Activated CD8-positive, alpha-beta memory T cell treated with anti-CD3 and anti-CD28 coated beads for 36 hours (primary cell): ENCODE measurements at regions not wholly inside any gene's neighbourhood (a gene's known extent, or its start where the extent isn't known, plus 50 kb on each side); places are given as distances from the start of the nearest gene placed in this dataset.
"Not testable (repeated sequence)": the region's sequence is repeated elsewhere in the genome, so short reads cannot be mapped to it uniquely, and the experiment has no call there.

Experiments used
- CTCF ChIA-PET: fragments of 350-600 bp; sonication (Branson Sonifier 250); formaldehyde crosslinking; loops from one replicate; lab custom pipeline; 2021; ENCODE audit warnings: antibody characterized with exemption; lab: Charles Lee
- POLR2A ChIA-PET: fragments of 350-600 bp; sonication (Branson Sonifier 250); formaldehyde crosslinking; loops from one replicate; lab custom pipeline; 2021; ENCODE audit warnings: antibody characterized with exemption; lab: Charles Lee

- CTCF ChIA-PET, result no interaction called here
- POLR2A ChIA-PET, result no interaction called here
These were observed 124.7 kb upstream of the ZNF516 start for GRCh38 chr18:76619621-76620315.

DNA sequence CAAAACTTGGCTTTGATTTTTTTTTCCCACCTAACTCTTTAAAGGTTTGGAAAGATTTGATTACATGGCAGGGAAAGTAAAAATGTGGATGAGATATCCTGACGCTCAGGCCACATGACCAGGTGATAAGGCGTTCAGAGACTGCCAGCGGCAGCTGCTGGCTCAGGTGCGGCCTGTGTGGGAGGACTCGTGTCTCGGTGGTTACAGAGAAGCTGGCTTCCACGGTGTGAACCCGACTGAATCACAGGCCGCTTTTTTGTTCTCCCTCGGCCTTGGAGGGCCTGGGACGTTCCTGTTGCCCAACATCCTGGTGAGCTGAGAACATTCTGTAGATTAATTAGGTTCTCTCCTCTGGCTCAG, 124.2 kb upstream of the ZNF516 start:
- ChIA-PET CTCF (no interaction called here), POLR2A (no interaction called here)

GRCh38 chr18:76618721-76619120, 123.7 kb upstream of the ZNF516 start:
- CTCF ChIA-PET, result no interaction called here
- POLR2A ChIA-PET, result no interaction called here

DNA sequence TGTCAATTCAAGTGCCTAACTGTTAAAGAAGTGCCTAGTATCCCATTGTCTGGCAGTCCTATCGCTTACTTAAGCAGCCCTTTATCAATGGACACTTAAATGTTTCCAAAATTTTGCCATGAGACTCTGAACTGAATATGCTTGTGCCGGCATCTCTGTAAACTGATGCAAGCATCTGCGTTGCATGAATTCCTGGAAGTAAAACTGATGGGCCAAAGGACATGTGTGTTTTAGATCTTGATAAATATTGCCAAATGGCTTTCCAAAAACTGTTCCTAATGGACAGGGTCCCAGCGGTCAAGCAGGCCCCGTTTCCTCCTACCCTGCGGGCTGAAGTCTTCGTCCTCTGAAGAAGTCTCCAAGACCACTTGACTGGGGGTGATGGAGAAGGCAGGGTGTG, 121.3 kb upstream of the ZNF516 start:
- ChIA-PET CTCF (no interaction called here), POLR2A (no interaction called here)

DNA sequence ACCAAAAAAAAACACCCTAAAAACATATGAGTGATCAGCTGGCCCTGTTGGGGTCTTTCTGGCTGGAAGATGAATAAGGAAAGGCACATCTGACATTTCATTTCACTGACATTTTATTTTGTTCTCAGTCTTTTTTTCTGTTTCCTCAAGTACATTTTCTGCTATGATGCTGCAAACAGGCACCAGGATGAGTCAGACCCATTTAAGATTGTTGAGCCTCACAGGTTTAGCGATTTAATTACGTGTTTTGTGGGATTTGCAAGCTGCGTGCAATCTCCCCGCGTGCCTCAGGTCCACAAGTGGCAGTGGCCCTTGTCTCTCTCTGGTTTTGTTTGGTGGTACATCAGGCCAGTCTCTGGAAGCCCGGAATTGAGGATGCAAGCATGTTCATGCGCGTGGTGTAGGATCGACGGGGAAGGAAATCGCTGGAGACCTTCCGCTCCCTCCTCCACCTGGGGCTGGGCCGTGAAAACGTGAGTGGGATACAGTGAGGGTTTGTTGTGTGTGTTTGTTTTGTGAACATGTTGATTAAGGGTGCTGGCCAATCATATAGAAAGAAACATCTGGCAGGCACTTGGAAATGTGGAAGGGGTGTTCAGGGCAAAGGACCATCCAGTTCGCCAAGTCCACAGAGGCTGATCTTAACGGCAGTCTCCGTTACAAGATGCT, 120.2 kb upstream of the ZNF516 start:
- CTCF ChIA-PET, result no interaction called here

DNA sequence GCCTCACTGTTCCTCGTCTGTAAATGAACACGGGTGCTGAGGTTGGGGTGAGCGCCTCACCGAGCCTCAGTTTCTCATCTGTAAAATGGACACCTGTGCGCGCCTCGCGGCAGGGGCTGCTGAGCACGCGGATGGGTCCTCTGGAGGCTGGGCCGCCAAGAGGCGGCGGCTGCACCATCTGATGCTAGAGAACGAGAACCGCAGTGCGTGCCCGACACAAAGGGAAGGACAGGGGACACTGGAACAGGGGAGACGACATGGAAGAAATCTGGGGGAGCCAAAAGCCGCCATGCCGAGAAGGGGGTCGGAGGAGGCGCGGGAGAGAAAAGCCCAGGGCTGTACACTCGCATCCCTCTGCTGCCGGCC, 118.7 kb upstream of the ZNF516 start:
- CTCF ChIA-PET, result no interaction called here
- POLR2A ChIA-PET, result no interaction called here

More for the DNA sequence above, 120.2 kb upstream of the ZNF516 start:
- POLR2A ChIA-PET, result no interaction called here

DNA sequence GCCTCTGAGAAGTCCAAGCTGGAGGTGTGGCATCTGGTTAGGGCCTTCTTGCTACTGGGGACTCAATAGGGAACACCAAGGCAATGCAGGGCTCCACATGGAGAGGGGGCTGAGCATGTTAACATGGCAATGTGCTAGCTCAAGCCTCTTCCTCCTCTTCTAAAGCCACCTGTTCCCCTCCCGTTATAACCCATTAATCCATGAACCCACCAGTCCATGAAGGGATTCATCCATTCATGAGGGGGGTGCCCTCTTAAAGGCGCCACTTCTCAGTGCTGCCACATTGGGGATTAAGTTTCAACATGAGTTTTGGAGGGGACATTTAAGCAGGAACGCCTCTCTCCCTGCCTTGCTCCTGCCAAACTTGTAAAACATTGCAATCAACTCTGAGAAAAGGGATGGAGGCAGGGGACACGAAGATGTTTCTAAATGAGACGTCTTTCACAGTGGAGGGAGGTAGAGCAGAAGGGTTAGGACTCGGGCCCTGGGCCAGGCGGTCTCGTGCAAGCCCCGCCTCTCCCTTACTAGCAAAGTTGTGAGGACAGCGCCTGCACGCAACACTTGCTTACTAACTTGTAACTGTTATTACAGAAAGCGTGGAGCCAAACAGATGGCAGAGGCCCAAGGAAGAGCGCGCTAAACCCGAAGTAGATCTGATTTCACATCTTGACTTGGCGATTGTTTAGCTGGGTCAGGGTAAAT, 118.2 kb upstream of the ZNF516 start:
- POLR2A ChIA-PET, result no interaction called here

DNA sequence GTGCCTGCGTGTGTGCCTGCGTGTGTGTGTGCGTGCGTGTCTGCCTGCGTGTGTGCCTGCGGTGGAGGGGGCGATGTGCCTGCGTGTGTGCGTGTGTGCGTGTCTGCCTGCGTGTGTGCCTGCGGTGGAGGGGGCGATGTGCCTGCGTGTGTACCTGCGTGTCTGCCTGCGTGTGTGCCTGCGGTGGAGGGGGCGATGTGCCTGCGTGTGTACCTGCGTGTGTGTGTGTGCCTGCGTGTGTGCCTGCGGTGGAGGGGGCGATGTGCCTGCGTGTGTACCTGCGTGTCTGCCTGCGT, 116.7 kb upstream of the ZNF516 start:
- CTCF ChIA-PET, POLR2A ChIA-PET: not testable (repeated sequence)

More for the DNA sequence above, 118.2 kb upstream of the ZNF516 start:
- CTCF ChIA-PET, result no interaction called here

DNA sequence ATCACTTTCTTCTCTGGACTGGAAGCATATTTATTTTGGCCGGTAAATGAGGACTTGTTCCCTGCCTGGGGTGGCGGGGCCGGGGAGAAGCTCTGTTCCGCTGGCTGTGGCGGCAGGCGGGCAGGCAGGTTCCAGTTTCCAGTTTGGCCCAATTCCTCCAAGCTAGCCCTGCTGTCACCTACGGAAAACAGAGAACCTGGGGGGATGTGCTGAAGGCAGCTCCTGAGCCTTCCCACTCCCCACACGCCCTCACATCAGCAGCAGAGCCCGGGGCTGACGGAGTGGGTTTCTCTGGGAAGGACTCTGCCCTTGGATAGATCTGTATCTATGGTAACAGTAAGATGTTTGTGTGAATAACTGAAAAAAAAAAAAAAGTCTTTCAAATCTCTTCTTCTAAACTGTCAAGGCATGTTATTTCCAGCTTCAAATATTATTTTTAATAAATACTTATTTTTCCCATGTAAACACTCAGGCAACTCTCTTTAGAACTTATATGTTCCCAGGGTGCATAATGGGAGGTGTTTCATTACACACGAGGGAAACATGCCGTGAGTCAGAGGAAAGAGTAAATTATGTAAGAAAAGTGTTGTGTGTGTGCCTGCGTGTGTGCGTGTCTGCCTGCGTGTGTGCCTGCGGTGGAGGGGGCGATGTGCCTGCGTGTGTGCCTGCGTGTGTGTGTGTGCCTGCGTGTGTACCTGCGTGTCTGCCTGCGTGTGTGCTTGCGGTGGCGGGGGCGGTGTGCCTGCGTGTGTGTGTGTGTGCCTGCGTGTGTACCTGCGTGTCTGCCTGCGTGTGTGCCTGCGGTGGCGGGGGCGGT, 116.1 kb upstream of the ZNF516 start:
- ChIA-PET POLR2A (no interaction called here), CTCF (no interaction called here)

DNA sequence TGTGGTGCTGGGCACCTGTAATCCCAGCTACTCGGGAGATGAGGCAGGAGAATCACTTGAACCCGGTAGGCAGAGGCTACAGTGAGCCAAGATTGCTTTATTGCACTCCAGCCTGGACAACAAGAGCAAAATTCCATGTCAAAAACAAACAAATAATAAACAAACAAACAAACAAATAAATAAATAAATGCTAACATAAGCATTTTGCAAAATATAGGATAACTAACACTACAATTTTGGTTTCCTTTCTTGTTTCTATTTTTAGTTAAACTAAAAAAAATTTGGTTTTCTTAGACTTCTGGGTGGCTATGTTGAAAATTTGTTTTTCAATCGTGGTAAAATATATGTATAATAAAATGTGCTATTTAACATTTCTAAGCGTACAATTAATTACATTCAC, 115.0 kb upstream of the ZNF516 start:
- CTCF ChIA-PET, result no interaction called here
- POLR2A ChIA-PET, result no interaction called here

GRCh38 chr18:76605341-76605929, 110.4 kb upstream of the ZNF516 start:
- POLR2A ChIA-PET, result no interaction called here

DNA sequence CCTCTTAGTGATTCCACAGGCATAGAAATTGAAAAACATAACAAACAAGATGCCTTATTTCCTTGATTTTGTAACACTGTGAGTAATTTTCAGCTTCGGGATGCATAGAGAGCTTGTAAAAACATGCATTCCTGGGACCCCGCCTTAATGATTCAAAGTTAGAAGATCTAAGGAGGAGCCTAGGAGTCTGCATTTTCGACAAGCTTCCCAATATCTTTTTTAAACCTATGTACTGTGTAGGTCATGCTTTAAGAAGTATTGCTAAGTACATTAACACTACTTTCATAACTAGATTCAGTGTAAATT, 109.8 kb upstream of the ZNF516 start:
- POLR2A ChIA-PET, result no interaction called here
- CTCF ChIA-PET, result no interaction called here

More at GRCh38 chr18:76605341-76605929, 110.4 kb upstream of the ZNF516 start:
- CTCF ChIA-PET, result no interaction called here

DNA sequence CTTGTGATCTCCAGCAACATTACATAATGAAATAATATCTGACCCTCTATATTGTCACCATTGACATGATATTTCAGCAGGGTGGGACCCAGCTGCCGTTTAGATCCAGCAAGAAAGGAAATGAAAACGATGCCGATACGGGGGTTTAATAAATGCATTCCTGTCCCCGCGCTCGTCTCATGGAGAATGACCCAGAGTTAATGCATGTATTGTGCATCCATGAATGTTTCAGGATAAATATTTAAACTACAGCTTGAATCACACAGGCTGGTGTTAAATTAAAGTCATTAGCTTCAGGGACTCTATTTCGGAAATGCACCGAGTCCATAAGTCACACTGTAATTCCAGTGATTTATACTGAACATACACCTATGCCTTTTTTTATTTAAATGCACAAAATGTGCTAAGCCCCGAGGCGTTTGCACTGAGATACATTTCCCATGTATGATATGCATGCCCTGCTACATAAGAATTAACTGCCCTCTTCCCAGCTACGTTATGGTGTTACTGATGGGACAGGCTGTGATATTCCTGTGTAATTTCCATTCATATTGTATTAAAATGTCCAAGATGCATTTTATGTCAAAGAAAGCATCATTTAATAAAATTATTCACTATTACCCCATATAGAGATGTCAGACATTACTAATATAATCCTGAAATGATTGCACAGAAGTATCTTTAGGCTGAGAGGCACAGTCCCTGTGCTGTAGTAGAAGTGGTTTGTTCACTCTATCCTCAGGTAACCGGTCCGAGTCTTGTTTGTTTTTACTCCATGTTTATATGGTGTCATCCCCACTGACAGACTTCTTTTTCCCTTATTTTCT, 109.3 kb upstream of the ZNF516 start:
- POLR2A ChIA-PET, result no interaction called here

GRCh38 chr18:76602191-76602590, 107.1 kb upstream of the ZNF516 start:
- ChIA-PET CTCF (no interaction called here), POLR2A (no interaction called here)

More for the DNA sequence above, 109.3 kb upstream of the ZNF516 start:
- CTCF ChIA-PET, result no interaction called here

DNA sequence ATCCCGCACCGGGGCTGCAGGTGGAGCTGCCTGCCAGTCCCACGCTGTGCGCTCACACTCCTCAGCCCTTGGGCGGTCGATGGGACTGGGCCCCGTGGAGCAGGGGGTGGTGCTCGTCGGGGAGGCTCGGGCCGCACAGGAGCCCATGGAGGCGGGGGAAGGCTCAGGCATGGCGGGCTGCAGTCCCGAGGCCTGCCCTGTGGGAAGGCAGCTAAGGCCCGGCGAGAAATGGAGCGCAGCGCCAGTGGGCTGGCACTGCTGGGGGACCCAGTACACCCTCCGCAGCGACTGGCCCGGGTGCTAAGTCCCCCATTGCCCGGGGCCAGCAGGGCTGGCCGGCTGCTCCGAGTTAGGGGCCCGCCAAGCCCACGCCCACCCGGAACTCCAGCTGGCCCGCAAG, 105.0 kb upstream of the ZNF516 start:
- POLR2A ChIA-PET, CTCF ChIA-PET: not testable (repeated sequence)

DNA sequence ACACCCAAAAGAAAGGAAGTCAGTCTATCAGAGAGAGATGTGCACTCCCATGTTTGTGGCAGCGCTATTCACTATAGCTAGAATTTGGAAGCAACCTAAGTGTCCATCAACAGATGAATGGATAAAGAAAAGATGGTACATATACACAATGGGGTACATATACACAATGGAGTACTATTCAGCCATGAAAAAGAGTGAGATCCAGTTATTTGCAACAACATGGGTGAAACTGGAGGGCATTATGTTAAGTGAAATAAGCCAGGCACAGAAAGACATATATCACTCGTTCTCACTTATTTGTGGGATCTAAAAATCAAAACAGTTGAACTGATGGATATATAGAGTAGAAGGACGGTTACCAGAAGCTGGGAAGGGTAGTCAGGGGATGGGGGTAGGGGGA, 99.9 kb upstream of the ZNF516 start:
- POLR2A ChIA-PET, result no interaction called here
- CTCF ChIA-PET, result no interaction called here

GRCh38 chr18:76593843-76594242, 98.8 kb upstream of the ZNF516 start:
- ChIA-PET CTCF (no interaction called here), POLR2A (no interaction called here)

DNA sequence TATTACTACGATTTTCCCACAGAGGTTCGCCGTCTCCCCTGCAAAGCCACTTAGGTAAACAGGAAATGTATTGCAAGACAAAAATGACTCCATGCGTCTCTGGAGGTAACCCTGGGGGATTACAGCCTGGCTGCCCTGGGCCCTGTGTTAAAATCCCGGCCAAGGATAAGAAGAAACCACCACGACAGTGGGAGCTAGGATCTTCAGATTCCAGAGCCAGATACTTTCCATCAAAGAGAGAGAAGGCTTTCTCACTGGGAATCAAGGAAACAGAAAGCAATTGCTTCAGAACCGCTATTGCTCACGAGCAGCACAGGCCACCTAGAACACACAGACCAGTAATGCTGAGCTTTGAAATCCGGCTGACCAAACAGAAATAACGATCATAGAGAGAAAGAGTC, 97.9 kb upstream of the ZNF516 start:
- ChIA-PET POLR2A (no interaction called here), CTCF (interaction anchor here (0.7 kb wide), 1 partner anchor 140 kb away, joined by 3 read pairs; no protein-coding TSS in a partner anchor)

- POLR2A ChIA-PET, result no interaction called here
- CTCF ChIA-PET, result no interaction called here
These were observed 97.1 kb upstream of the ZNF516 start for GRCh38 chr18:76592096-76592495.
